Tibial artery (tissue), 4 donors: ENCODE measurements at regions not wholly inside any gene's neighbourhood (a gene's known extent, or its start where the extent isn't known, plus 50 kb on each side); places are given as distances from the start of the nearest gene placed in this dataset.

Experiments used
- DNase-seq, 2 donors: peaks; one replicate each; pipeline ENCODE4 v3.0.0-alpha.2; 2019
- H3K27ac ChIP-seq, 2 donors: fragments of 200-600 bp; sonication (generic) in 1 of 2; 1 replicate in 1 of 2; 2 replicates in 1 of 2; pipeline ENCODE4 v1.5.1; 2018 to 2019; ENCODE audit warnings: mild to moderate bottlenecking in 1 of 2
- H3K27me3 ChIP-seq, 2 donors: fragments of 200-600 bp; sonication (generic) in 1 of 2; one replicate each; pipeline versions ENCODE4 v1.5.1 to v1.6.0; 2016 to 2019
- H3K36me3 ChIP-seq, 3 donors: fragments of 200-600 bp; sonication (generic) in 2 of 3; one replicate each; pipeline ENCODE4 v1.5.1; 2016 to 2019; ENCODE audit warnings: mild to moderate bottlenecking in 2 of 3
- H3K4me1 ChIP-seq, 4 donors: fragments of 200-600 bp; sonication (generic) in 2 of 4; 1 replicate in 3 of 4; 2 replicates in 1 of 4; pipeline ENCODE4 v1.5.1; 2016 to 2019
- H3K4me3 ChIP-seq, 2 donors: fragments of 200-600 bp; sonication (generic) in 1 of 2; 1 replicate in 1 of 2; 2 replicates in 1 of 2; pipeline ENCODE4 v1.5.1; 2018 to 2019; ENCODE audit warnings: mild to moderate bottlenecking in 2 of 2
- H3K9me3 ChIP-seq, 3 donors: fragments of 200-600 bp; sonication (generic) in 1 of 3; one replicate each; pipeline ENCODE4 v1.5.1; 2016 to 2019
- intact Hi-C: fragments of 100-400 bp; cut with DNase I; formaldehyde crosslinking; loops from one replicate; pipeline ENCODE4 v1.15.0; 2023; ENCODE audit warnings: low total_unique reads
- TF ChIP-seq, protein P1 (sequence below), 2 experiments: fragments of 200-600 bp in 1 of 2; fragments of 450-650 bp in 1 of 2; IDR thresholded peaks; one replicate each; pipeline ENCODE4 v1.5.1; 2017 to 2019; ENCODE audit warnings: antibody characterized with exemption in 2 of 2, mild to moderate bottlenecking in 1 of 2, moderate library complexity in 1 of 2

DNA sequence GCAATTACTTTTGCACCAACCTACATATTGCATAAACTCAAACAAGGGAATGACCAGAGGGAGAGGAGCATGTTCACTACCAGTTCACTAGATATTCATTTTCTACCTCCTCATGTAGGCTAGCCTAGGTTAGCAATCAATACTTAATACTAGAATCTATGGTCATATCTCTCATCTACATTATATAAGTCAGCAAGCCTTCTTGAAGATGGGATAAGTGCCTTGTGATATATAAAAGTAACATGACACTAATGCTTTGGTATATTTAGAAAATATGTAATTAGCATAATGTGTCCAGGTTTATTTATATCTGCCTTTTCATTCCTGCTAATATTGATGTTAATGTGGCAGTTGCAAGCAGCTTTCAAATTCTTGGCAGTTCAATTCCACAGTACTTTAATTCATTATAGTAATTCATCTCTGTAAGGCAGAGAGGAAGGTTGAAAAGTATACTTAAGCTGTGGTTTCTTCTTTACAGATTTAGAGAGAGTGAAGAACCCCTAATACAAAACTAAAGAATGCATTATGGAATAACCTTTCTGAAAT is 1613.2 kb upstream of the ACO1 start:
- no peaks in the 10 kb centered on the region for H3K9me3 ChIP-seq
- DNase-seq: no peak

DNA sequence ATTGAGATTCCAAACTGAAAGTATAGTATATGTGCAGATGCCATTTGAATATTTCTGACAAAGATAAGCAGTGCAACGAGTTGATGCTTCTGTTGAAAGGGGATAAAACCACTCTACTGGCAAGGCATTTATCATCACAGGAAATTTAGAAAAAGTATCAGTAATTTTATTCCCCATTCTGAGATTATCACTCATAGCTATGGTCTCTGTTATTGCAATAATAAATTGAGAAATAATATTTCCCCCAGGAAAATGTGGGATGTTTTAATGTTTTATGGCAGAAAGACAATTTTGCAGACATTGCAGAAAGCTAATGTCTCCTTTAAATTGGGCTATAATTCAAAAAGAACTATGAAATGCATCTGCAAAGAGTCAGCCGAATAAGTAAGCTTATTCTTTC is 1612.7 kb upstream of the ACO1 start:
- Histone ChIP-seq H3K27me3 (no peaks in the 10 kb centered on the region), H3K27ac (no peak overlapping the region), H3K4me3 (no peak overlapping the region), H3K9me3 (no peaks in the 10 kb centered on the region), H3K4me1 (no peaks in the 10 kb centered on the region), H3K36me3 (no peaks in the 10 kb centered on the region)
- DNase-seq: no peak
- TF ChIP-seq, protein P1, sequence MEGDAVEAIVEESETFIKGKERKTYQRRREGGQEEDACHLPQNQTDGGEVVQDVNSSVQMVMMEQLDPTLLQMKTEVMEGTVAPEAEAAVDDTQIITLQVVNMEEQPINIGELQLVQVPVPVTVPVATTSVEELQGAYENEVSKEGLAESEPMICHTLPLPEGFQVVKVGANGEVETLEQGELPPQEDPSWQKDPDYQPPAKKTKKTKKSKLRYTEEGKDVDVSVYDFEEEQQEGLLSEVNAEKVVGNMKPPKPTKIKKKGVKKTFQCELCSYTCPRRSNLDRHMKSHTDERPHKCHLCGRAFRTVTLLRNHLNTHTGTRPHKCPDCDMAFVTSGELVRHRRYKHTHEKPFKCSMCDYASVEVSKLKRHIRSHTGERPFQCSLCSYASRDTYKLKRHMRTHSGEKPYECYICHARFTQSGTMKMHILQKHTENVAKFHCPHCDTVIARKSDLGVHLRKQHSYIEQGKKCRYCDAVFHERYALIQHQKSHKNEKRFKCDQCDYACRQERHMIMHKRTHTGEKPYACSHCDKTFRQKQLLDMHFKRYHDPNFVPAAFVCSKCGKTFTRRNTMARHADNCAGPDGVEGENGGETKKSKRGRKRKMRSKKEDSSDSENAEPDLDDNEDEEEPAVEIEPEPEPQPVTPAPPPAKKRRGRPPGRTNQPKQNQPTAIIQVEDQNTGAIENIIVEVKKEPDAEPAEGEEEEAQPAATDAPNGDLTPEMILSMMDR (IDR thresholded peaks at IDR 0.05): no peak
- intact Hi-C loops: no loop called here

More for the DNA sequence above, 1613.2 kb upstream of the ACO1 start:
- H3K4me3 ChIP-seq: no peak overlapping the region
- intact Hi-C loops: no loop called here
- H3K4me1 ChIP-seq: no peaks in the 10 kb centered on the region
- TF ChIP-seq, protein P1 (IDR thresholded peaks at IDR 0.05): no peak
- H3K27me3 ChIP-seq: no peaks in the 10 kb centered on the region
- H3K36me3 ChIP-seq: no peaks in the 10 kb centered on the region
- H3K27ac ChIP-seq: no peak overlapping the region

DNA sequence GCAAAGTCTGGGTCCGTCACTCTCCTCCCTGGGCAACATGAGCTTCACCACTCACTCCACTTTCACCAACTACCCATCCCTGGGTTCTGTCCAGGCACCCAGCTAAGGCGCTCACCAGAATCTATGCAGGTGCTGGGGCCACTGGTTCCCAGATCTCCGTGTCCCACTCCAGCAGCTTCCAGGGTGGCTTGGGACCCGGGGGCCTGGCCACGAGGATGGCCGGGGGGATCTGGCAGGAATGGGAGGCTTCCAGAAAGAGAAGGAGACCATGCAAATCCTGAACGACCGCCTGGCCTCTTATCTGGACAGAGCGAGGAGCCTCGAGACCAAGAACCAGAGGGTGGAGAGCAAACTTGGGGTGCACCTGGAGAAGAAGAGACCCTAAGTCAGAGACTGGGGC is 1611.0 kb upstream of the ACO1 start:
- DNase-seq: no peak
- Histone ChIP-seq H3K36me3 (no peaks in the 10 kb centered on the region), H3K27me3 (no peaks in the 10 kb centered on the region), H3K4me3 (no peak overlapping the region), H3K4me1 (no peaks in the 10 kb centered on the region), H3K27ac (no peak overlapping the region), H3K9me3 (peaks cover 0 to 5% (median 4%) of the 10 kb centered on the region in 3 donors)
- TF ChIP-seq, protein P1 (IDR thresholded peaks at IDR 0.05): no peak
- intact Hi-C loops: no loop called here

DNA sequence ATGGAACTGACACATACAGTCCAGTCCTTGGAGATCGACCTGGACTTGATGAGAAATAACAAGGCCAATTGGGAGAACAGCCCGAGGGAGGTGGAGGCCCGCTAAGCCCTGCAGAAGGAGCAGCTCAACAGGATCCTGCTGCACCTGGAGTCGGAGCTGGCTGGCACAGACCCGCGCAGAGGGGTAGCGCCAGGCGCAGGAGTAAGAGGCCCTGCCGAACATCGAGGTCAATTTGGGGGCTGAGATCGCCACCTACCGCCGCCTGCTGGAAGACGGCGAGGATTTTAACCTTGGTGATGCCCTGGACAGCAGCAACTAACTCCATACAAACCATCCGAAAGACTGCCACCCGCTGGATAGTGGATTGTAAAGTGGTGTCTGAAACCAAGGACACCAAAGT is 1610.1 kb upstream of the ACO1 start:
- H3K27me3 ChIP-seq: no peaks in the 10 kb centered on the region
- H3K4me3 ChIP-seq: no peak overlapping the region
- no peak overlapping the region for H3K27ac ChIP-seq
- H3K9me3 ChIP-seq: peaks cover 0 to 5% (median 4%) of the 10 kb centered on the region in 3 donors
- H3K4me1 ChIP-seq: no peaks in the 10 kb centered on the region
- TF ChIP-seq, protein P1 (IDR thresholded peaks at IDR 0.05): no peak
- H3K36me3 ChIP-seq: no peaks in the 10 kb centered on the region
- peak in 1 of 2 donors; percentile 50 for DNase-seq
- intact Hi-C loops: no loop called here

DNA sequence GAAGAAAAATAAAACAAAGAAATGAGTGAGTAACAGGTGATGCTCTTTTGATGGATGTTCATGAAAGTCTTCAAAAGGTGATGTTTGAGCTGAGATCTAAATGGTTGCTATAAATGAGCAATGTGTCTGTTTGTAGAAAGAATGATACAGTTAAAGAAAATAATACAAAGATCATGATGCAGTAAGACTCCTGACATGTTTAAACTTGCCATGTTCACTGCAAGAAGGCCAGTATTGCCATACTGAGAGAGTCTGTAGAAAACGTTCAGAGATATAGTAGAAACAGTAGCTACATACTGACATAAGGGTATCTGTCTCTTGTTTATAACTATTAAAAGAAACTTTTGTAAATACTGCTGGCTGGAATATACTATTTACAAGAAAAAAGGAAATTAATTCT is 1609.2 kb upstream of the ACO1 start:
- Histone ChIP-seq H3K36me3 (no peaks in the 10 kb centered on the region), H3K4me3 (no peak overlapping the region), H3K27ac (no peak overlapping the region), H3K27me3 (no peaks in the 10 kb centered on the region), H3K4me1 (no peaks in the 10 kb centered on the region), H3K9me3 (peaks cover 0 to 5% (median 4%) of the 10 kb centered on the region in 3 donors)
- TF ChIP-seq, protein P1 (IDR thresholded peaks at IDR 0.05): no peak
- no peak for DNase-seq
- intact Hi-C loops: no loop called here

DNA sequence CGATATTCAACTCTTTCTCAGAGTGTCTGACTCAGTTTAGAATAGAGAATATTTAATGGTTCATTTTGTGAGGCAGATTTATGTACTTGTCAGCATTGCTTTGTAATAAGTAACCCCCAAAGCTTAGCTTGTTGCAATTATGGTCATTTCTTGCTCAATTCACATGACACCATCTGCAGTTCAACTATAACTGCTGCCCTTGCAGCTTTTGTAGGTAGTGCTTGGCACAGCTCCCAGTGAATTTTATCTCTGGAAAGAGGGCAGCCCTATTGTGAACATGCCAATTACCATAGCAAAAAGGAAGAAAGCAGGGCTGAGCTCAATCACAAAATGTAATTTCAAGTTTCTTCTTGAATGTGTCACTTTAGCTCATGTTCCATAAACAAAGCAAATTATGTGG is 1587.7 kb upstream of the ACO1 start:
- intact Hi-C loops: no loop called here
- no peak for DNase-seq
- TF ChIP-seq, protein P1 (IDR thresholded peaks at IDR 0.05): no peak
- H3K36me3 ChIP-seq: no peaks in the 10 kb centered on the region
- H3K9me3 ChIP-seq: no peaks in the 10 kb centered on the region
- H3K4me1 ChIP-seq: no peaks in the 10 kb centered on the region
- no peaks in the 10 kb centered on the region for H3K27me3 ChIP-seq
- H3K27ac ChIP-seq: no peak overlapping the region
- no peak overlapping the region for H3K4me3 ChIP-seq
